ENCODE measurements at regions not wholly inside any gene's neighbourhood (a gene's known extent, or its start where the extent isn't known, plus 50 kb on each side); places are given as distances from the start of the nearest gene placed in this dataset.

DNA sequence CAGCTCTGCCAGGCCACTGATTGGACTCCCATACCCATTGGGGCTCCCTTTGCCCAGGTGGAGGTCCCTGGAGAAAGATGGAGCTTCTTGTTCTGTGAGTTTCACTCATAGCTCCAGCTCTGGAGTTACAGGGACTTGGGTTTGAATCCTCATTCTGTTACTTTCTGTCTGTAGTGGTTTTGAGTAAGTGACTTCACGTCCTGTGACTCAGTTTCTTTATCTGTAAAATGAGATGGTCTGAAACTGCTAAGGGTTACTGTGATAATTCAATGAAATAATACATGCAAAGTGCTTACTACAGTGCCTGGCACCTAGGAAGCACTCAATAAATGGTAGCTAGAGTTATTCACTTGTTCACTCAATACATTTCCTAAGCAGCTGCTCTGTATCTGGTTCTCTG, 88.5 kb upstream of the SLC2A1 start:
- Histone ChIP-seq H3K4me3 (no peak overlapping the region), H3K27ac (no peak overlapping the region), H3K36me3 (no peaks in the 10 kb centered on the region), H3K9me3 (no peaks in the 10 kb centered on the region), H3K4me1 (ENCODE audit: insufficient read depth) (peaks cover 3% of the 10 kb centered on the region), H3K27me3 (no peaks in the 10 kb centered on the region)
- TF ChIP-seq POLR2A (IDR thresholded peaks at IDR 0.05) (no peak), EP300 (IDR thresholded peaks at IDR 0.05) (no peak)
- TF ChIP-seq, protein P1, sequence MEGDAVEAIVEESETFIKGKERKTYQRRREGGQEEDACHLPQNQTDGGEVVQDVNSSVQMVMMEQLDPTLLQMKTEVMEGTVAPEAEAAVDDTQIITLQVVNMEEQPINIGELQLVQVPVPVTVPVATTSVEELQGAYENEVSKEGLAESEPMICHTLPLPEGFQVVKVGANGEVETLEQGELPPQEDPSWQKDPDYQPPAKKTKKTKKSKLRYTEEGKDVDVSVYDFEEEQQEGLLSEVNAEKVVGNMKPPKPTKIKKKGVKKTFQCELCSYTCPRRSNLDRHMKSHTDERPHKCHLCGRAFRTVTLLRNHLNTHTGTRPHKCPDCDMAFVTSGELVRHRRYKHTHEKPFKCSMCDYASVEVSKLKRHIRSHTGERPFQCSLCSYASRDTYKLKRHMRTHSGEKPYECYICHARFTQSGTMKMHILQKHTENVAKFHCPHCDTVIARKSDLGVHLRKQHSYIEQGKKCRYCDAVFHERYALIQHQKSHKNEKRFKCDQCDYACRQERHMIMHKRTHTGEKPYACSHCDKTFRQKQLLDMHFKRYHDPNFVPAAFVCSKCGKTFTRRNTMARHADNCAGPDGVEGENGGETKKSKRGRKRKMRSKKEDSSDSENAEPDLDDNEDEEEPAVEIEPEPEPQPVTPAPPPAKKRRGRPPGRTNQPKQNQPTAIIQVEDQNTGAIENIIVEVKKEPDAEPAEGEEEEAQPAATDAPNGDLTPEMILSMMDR (IDR thresholded peaks at IDR 0.05) = no peak
- intact Hi-C loops (cut with DNase I) = no loop called here
- 90 to 97% (median 93%) methylated on average over 1 of the region's 1 CpG for WGBS, 3 donors
- DNase-seq = no peak

DNA sequence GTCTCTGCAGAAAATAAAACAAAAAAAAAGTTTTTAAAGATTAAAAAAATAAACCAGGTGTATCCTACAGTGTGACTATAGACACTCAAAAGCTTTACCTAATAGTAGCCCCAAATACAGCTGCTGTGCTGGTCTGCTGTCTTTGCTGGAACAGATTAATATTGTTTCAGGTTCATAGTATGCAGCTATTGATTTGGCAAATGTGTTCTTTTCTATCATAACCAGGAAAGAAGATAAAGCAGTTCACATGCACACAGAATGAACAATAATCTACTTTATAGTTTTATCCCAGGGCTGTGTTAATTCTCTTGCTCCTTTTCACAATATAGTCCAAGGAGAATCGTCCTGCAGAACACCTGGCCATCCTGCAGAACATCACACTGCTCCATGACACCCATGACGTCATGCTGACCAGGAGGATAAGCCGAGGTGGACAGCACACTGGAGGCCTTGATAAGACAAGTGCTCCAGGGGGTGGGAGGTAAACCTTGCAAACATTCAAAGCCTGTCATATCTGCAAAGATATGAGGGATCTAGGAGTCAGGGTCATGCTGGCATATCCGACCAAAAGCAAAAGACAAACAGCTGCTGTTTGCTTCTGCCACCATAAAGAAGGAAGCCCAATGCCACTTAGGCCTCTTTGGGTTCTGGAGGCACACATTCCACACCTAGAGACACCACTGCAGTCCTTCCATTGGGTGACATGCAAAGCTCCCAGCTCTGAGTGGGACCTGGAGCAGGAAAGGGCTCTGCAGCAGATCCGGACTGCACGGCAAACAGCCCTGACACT, 86.1 kb upstream of the SLC2A1 start:
- H3K9me3 ChIP-seq = no peaks in the 10 kb centered on the region
- TF ChIP-seq EP300 (IDR thresholded peaks at IDR 0.05) (no peak), POLR2A (IDR thresholded peaks at IDR 0.05) (no peak)
- TF ChIP-seq, protein P1 (IDR thresholded peaks at IDR 0.05) = no peak
- WGBS, 3 donors = 56 to 66% (median 62%) methylated on average over 6 of the region's 6 CpGs
- H3K27ac ChIP-seq = no peak overlapping the region
- no peaks in the 10 kb centered on the region for H3K27me3 ChIP-seq
- no peak overlapping the region for H3K4me3 ChIP-seq
- no peak for DNase-seq
- no peaks in the 10 kb centered on the region for H3K36me3 ChIP-seq
- intact Hi-C loops (cut with DNase I) = no loop called here
- H3K4me1 ChIP-seq (ENCODE audit: insufficient read depth) = peaks cover 3% of the 10 kb centered on the region

DNA sequence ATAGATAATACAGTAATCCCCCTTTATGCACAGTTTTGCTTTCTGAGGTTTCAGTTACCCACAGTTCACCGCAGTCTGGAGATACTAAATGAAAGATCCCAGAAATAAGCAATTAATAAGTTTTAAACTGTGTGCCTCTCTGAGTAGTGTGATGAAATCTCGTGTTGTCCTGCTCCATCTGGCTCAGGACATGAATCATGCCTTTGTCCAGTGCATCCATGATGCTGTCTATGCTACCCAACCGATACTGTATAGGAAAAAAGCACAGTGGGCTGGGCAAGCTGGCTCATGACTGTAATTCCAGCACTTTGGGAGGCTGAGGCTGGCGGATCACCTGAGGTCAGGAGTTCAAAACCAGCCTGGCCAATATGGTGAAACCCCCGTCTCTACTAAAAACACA, 85.0 kb upstream of the SLC2A1 start:
- no peak for DNase-seq
- Histone ChIP-seq H3K4me1 (ENCODE audit: insufficient read depth) (no peaks in the 10 kb centered on the region), H3K9me3 (no peaks in the 10 kb centered on the region), H3K27me3 (no peaks in the 10 kb centered on the region), H3K27ac (no peak overlapping the region), H3K36me3 (no peaks in the 10 kb centered on the region), H3K4me3 (no peak overlapping the region)
- TF ChIP-seq POLR2A (IDR thresholded peaks at IDR 0.05) = no peak
- TF ChIP-seq EP300 (IDR thresholded peaks at IDR 0.05) = no peak
- TF ChIP-seq, protein P1 (IDR thresholded peaks at IDR 0.05) = no peak
- intact Hi-C loops (cut with DNase I) = no loop called here
- WGBS, 3 donors = 81 to 90% (median 82%) methylated on average over 5 of the region's 5 CpGs

DNA sequence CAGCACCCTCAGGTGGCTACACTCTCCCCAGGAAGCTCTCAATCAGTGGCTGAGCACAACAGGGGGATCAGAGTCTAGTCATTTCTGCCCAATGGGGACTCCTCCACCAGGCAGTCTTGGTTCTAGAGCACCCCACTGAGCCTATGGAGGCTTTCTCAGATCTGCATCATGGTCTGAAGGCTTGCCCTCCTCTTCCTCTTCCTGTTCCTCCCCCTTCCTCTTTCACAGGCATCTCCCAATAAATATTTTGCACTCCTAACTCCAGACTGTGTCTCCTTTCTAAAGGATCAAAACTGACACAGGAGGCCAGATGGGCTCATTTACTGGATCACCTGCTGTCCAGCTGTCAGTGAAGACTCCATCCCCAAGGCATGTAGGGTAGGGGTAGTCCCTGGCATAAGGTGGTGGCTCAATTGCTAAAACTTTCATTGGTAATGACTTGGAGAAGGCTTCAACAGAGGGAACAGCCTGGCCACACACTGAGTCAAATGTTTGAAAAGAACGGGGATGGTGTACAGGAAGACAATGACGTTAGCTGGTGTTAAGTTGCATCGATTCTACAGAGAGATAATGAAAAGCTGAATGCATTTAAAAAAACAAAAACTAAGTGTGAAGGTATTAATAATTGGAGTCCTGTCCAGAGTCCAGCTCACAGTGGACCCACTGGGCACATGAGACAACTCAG, 84.2 kb upstream of the SLC2A1 start:
- H3K36me3 ChIP-seq = no peaks in the 10 kb centered on the region
- no peak for DNase-seq
- no peaks in the 10 kb centered on the region for H3K27me3 ChIP-seq
- no peak overlapping the region for H3K4me3 ChIP-seq
- no peaks in the 10 kb centered on the region for H3K4me1 ChIP-seq (ENCODE audit: insufficient read depth)
- TF ChIP-seq EP300 (IDR thresholded peaks at IDR 0.05) (no peak), POLR2A (IDR thresholded peaks at IDR 0.05) (no peak)
- TF ChIP-seq, protein P1 (IDR thresholded peaks at IDR 0.05) = no peak
- H3K9me3 ChIP-seq = no peaks in the 10 kb centered on the region
- intact Hi-C loops (cut with DNase I) = no loop called here
- no peak overlapping the region for H3K27ac ChIP-seq
- 84 to 87% (median 87%) methylated on average over 3 of the region's 3 CpGs for WGBS, 3 donors
